ENCODE measurements at regions not wholly inside any gene's neighbourhood (a gene's known extent, or its start where the extent isn't known, plus 50 kb on each side); places are given as distances from the start of the nearest gene placed in this dataset.

DNA sequence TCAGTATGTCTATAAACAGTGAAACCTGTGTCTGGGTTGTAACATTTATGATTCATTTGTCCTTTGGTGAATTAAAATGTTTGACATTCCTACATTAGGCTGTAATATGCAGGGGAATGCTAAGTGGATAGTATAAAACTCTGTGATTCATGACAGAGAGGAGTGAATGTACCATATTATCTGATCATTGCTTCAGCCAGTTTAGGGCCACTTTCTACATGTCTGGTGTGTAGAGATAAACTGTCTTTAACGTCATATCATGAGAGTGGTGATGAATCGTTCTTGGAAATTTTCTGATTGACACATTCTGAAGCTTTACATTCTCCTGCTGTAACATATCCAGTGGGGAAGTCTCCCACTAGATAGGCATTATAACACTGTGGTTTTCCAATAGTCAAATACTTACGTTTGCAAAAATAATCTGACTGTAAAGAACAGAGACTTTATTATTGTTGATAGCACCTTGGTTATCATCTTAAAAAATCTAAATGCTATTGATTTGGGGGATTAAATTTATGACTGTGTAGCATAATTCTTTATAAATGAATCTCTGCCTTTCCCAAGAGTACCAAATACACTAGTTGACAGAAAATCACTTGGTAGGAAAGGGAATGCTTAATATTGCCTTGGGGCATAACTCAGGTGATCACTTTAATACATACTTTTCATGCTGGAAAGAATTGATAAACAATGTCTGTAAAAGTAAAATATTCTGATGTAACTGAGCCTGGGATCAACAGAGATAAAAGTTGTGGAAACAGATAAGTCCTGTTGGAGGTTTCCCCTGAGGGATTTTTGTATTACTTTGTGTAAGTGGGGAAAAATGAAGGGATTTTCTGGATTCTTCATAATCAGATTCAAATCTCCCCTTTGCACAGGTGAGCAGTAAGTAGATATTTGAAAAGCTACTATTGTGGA, 427.9 kb downstream of the JRKL start:
- no peak overlapping the region for H2AFZ ChIP-seq (ENCODE audit: insufficient read depth, low read depth, low read length, poor library complexity, severe bottlenecking)
- ChIA-PET CTCF (no interaction called here), POLR2A (no interaction called here)
- no peaks in the 10 kb centered on the region for H3K36me3 ChIP-seq (replicated peaks in 1 of 2; ENCODE audit: control extremely low read depth in 1 of 2, control insufficient read depth in 1 of 2, extremely low read depth in 1 of 2, insufficient read depth in 2 of 2, low read length in 1 of 2)
- H3K9me3 Mint-ChIP-seq (ENCODE audit: insufficient read depth), result peaks cover 2% of the 10 kb centered on the region
- DNase-seq (no peak), ATAC-seq (ENCODE audit: low read depth) (no peak)
- H3K4me1 ChIP-seq (ENCODE audit: control insufficient read depth in 2 of 2, insufficient read depth in 2 of 2, low read length in 2 of 2), result no peaks in the 10 kb centered on the region
- no CpG with 5 or more reads among the region's 3 CpGs for WGBS (ENCODE audit: insufficient coverage)
- no peak overlapping the region for H3K27ac ChIP-seq (ENCODE audit: low read length in 2 of 2)
- no peaks in the 10 kb centered on the region for H3K79me2 ChIP-seq (ENCODE audit: control insufficient read depth, insufficient read depth, low read length)
- no peaks in the 10 kb centered on the region for H3K9me3 ChIP-seq (ENCODE audit: control extremely low read depth in 1 of 3, control insufficient read depth in 2 of 3, insufficient read depth in 1 of 3, low read length in 2 of 3)
- no peak overlapping the region for H3K27ac Mint-ChIP-seq
- no peaks in the 10 kb centered on the region for H3K4me1 Mint-ChIP-seq
- H3K4me3 ChIP-seq (ENCODE audit: control extremely low read depth in 1 of 5, extremely low read depth in 1 of 5, insufficient read depth in 1 of 5, low read depth in 2 of 5, low read length in 4 of 5), result no peak overlapping the region
- no peak overlapping the region for H3K9ac ChIP-seq (ENCODE audit: low read length)
- TF ChIP-seq, protein P1, sequence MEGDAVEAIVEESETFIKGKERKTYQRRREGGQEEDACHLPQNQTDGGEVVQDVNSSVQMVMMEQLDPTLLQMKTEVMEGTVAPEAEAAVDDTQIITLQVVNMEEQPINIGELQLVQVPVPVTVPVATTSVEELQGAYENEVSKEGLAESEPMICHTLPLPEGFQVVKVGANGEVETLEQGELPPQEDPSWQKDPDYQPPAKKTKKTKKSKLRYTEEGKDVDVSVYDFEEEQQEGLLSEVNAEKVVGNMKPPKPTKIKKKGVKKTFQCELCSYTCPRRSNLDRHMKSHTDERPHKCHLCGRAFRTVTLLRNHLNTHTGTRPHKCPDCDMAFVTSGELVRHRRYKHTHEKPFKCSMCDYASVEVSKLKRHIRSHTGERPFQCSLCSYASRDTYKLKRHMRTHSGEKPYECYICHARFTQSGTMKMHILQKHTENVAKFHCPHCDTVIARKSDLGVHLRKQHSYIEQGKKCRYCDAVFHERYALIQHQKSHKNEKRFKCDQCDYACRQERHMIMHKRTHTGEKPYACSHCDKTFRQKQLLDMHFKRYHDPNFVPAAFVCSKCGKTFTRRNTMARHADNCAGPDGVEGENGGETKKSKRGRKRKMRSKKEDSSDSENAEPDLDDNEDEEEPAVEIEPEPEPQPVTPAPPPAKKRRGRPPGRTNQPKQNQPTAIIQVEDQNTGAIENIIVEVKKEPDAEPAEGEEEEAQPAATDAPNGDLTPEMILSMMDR (IDR thresholded peaks at IDR 0.05), result no peak
- no peak for TF ChIP-seq EZH2 (IDR thresholded peaks at IDR 0.05; ENCODE audit: borderline replicate concordance, insufficient read depth, low read depth, low read length, poor library complexity, severe bottlenecking)
- no peaks in the 10 kb centered on the region for H4K20me1 ChIP-seq (ENCODE audit: control insufficient read depth, insufficient read depth, low read length, poor library complexity, severe bottlenecking)
- H3K4me2 ChIP-seq (replicated peaks; ENCODE audit: low read depth, low read length, poor library complexity, severe bottlenecking), result no peak overlapping the region
- intact Hi-C loops (cut with micrococcal nuclease), result no loop called here
- H3K4me3 Mint-ChIP-seq, result no peak overlapping the region
- no peaks in the 10 kb centered on the region for H3K27me3 ChIP-seq (replicated peaks in 1 of 4; ENCODE audit: control extremely low read depth in 1 of 4, control insufficient read depth in 3 of 4, insufficient read depth in 4 of 4, low read length in 3 of 4)
- no peaks in the 10 kb centered on the region for H3K27me3 Mint-ChIP-seq

DNA sequence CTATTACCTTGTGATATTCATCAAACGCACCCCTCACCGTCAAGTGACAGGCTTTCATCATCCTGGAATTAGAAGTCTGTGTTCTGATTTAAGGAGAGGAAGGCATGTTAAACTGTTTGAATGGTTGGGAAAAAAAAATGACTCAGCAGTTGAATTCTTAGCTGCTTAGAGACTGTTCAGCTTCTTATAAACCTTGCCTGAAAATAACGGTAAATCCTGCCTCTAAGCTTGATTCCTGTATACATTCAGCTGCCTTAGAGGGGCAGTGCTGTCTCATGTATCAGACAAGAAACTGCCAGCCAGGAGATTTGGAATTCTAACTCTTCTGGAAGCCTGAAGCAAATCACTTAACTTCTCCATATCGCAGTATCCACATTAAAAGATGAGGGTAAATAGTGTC, 437.4 kb downstream of the JRKL start:
- 42% methylated on average over 1 of the region's 4 CpGs for WGBS (ENCODE audit: insufficient coverage)
- no peak for TF ChIP-seq EZH2 (IDR thresholded peaks at IDR 0.05; ENCODE audit: borderline replicate concordance, insufficient read depth, low read depth, low read length, poor library complexity, severe bottlenecking)
- TF ChIP-seq, protein P1 (IDR thresholded peaks at IDR 0.05), result no peak

More for the DNA sequence above, 437.4 kb downstream of the JRKL start:
- Histone ChIP-seq H3K4me1 (ENCODE audit: control insufficient read depth in 2 of 2, insufficient read depth in 2 of 2, low read length in 2 of 2) (no peaks in the 10 kb centered on the region), H3K79me2 (ENCODE audit: control insufficient read depth, insufficient read depth, low read length) (no peaks in the 10 kb centered on the region), H3K36me3 (replicated peaks in 1 of 2; ENCODE audit: control extremely low read depth in 1 of 2, control insufficient read depth in 1 of 2, extremely low read depth in 1 of 2, insufficient read depth in 2 of 2, low read length in 1 of 2) (no peaks in the 10 kb centered on the region), H3K4me2 (replicated peaks; ENCODE audit: low read depth, low read length, poor library complexity, severe bottlenecking) (no peak overlapping the region), H3K9me3 (ENCODE audit: control extremely low read depth in 1 of 3, control insufficient read depth in 2 of 3, insufficient read depth in 1 of 3, low read length in 2 of 3) (no peaks in the 10 kb centered on the region), H4K20me1 (ENCODE audit: control insufficient read depth, insufficient read depth, low read length, poor library complexity, severe bottlenecking) (no peaks in the 10 kb centered on the region), H3K4me3 (ENCODE audit: control extremely low read depth in 1 of 5, extremely low read depth in 1 of 5, insufficient read depth in 1 of 5, low read depth in 2 of 5, low read length in 4 of 5) (no peak overlapping the region), H3K27ac (ENCODE audit: low read length in 2 of 2) (no peak overlapping the region), H3K9ac (ENCODE audit: low read length) (no peak overlapping the region), H2AFZ (ENCODE audit: insufficient read depth, low read depth, low read length, poor library complexity, severe bottlenecking) (no peak overlapping the region), H3K27me3 (replicated peaks in 1 of 4; ENCODE audit: control extremely low read depth in 1 of 4, control insufficient read depth in 3 of 4, insufficient read depth in 4 of 4, low read length in 3 of 4) (no peaks in the 10 kb centered on the region)
- H3K9me3 Mint-ChIP-seq (ENCODE audit: insufficient read depth), result no peaks in the 10 kb centered on the region
- ChIA-PET POLR2A (no interaction called here), CTCF (no interaction called here)
- intact Hi-C loops (cut with micrococcal nuclease), result no loop called here
- H3K4me1 Mint-ChIP-seq, result no peaks in the 10 kb centered on the region
- no peak overlapping the region for H3K4me3 Mint-ChIP-seq
- H3K27ac Mint-ChIP-seq, result no peak overlapping the region
- H3K27me3 Mint-ChIP-seq, result no peaks in the 10 kb centered on the region
- ATAC-seq (ENCODE audit: low read depth), result no peak
- no peak for DNase-seq
